ENCODE measurements at regions not wholly inside any gene's neighbourhood (a gene's known extent, or its start where the extent isn't known, plus 50 kb on each side); places are given as distances from the start of the nearest gene placed in this dataset.
A peak's percentile ranks its signal among the peaks of the same experiment; 100 is the strongest.

DNA sequence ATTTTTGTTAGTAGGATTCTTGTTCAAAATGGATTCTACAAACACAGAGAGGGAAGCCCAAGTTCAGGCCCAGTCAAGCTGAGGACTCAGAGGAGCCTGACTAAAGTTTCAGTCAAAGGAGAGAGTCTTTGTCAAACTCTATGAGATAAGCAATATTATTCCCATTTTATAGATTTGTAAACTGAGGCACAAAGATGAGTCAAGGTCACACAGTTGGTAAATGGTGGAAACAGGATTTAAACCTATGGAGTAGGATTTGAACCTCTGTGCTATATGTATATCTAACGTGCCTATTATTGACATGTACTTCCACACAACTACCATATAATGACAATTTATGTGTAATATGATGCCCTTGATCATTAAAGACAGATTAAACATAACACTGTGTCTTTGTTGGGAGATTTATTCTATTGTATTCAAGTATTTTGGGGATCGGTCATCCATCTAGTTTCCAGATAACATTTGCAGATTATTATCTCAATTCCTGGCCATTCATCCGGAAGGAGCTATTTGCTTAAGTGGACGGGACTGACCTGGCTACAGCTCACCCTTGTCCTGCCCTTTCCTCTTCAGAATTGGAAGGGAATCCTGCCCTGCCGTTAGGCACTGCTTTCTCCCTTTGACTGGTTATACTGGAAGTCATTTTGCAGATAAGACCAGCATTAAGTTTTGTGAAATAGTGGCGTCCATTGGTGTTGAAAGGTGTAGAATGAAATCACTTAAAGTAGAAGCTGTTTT, 86.1 kb upstream of the LMO4 start:
- TF ChIP-seq, protein P1, sequence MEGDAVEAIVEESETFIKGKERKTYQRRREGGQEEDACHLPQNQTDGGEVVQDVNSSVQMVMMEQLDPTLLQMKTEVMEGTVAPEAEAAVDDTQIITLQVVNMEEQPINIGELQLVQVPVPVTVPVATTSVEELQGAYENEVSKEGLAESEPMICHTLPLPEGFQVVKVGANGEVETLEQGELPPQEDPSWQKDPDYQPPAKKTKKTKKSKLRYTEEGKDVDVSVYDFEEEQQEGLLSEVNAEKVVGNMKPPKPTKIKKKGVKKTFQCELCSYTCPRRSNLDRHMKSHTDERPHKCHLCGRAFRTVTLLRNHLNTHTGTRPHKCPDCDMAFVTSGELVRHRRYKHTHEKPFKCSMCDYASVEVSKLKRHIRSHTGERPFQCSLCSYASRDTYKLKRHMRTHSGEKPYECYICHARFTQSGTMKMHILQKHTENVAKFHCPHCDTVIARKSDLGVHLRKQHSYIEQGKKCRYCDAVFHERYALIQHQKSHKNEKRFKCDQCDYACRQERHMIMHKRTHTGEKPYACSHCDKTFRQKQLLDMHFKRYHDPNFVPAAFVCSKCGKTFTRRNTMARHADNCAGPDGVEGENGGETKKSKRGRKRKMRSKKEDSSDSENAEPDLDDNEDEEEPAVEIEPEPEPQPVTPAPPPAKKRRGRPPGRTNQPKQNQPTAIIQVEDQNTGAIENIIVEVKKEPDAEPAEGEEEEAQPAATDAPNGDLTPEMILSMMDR (IDR thresholded peaks at IDR 0.05; ENCODE audit: extremely low read depth, low read depth, low read length): no peak
- Histone ChIP-seq H3K4me2 (ENCODE audit: insufficient read depth, low read length) (no peak overlapping the region), H3K27me3 (ENCODE audit: insufficient read depth, low read length) (no peaks in the 10 kb centered on the region)

DNA sequence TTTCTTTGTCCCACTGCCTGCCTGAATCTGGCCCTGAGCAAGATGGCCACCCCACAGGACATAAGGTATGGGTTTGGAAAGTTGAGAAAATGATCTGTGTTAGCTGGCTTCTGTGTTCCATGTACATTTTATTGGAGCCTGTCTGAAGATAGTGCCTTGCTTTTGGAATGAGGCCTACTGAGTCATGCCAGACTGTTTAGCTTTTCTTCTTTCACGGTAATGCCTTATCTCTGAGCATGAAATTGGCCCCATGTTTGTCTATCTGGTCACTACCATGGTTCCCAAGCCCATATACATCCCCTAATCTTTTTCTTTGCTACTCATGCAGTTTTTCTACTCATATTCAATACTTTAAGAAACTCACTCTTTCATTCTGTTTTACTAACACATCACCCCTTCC, 85.1 kb upstream of the LMO4 start:
- TF ChIP-seq, protein P1 (IDR thresholded peaks at IDR 0.05; ENCODE audit: extremely low read depth, low read depth, low read length): no peak
- peak overlapping the region; percentile 76 for H2AFZ ChIP-seq (ENCODE audit: low read length)
- peak overlapping the region; percentile 38 for H3K27ac ChIP-seq (ENCODE audit: low read depth, low read length)
- peaks cover 5% of the 10 kb centered on the region for H3K4me1 ChIP-seq (ENCODE audit: insufficient read depth, low read length)
- peak; percentile 38 for DNase-seq (ENCODE audit: insufficient read length, low spot score, missing footprints)
- H4K20me1 ChIP-seq (ENCODE audit: insufficient read depth, low read length): no peaks in the 10 kb centered on the region
- H3K27me3 ChIP-seq (ENCODE audit: insufficient read depth, low read length): no peaks in the 10 kb centered on the region
- no peaks in the 10 kb centered on the region for H3K9me3 ChIP-seq (ENCODE audit: low read depth, low read length)
- no peak overlapping the region for H3K4me2 ChIP-seq (ENCODE audit: insufficient read depth, low read length)
- H3K36me3 ChIP-seq (ENCODE audit: insufficient read depth, low read length): no peaks in the 10 kb centered on the region
- no peak overlapping the region for H3K4me3 ChIP-seq (ENCODE audit: insufficient read depth, low read length)
- H3K79me2 ChIP-seq (ENCODE audit: insufficient read depth, low read length): no peaks in the 10 kb centered on the region

More for the DNA sequence above, 86.1 kb upstream of the LMO4 start:
- H2AFZ ChIP-seq (ENCODE audit: low read length): no peak overlapping the region
- no peak for DNase-seq (ENCODE audit: insufficient read length, low spot score, missing footprints)
- H3K79me2 ChIP-seq (ENCODE audit: insufficient read depth, low read length): no peaks in the 10 kb centered on the region
- no peaks in the 10 kb centered on the region for H3K9me3 ChIP-seq (ENCODE audit: low read depth, low read length)
- no peak overlapping the region for H3K27ac ChIP-seq (ENCODE audit: low read depth, low read length)
- H3K4me3 ChIP-seq (ENCODE audit: insufficient read depth, low read length): no peak overlapping the region
- H3K36me3 ChIP-seq (ENCODE audit: insufficient read depth, low read length): no peaks in the 10 kb centered on the region
- peaks cover 5% of the 10 kb centered on the region for H3K4me1 ChIP-seq (ENCODE audit: insufficient read depth, low read length)
- no peaks in the 10 kb centered on the region for H4K20me1 ChIP-seq (ENCODE audit: insufficient read depth, low read length)

DNA sequence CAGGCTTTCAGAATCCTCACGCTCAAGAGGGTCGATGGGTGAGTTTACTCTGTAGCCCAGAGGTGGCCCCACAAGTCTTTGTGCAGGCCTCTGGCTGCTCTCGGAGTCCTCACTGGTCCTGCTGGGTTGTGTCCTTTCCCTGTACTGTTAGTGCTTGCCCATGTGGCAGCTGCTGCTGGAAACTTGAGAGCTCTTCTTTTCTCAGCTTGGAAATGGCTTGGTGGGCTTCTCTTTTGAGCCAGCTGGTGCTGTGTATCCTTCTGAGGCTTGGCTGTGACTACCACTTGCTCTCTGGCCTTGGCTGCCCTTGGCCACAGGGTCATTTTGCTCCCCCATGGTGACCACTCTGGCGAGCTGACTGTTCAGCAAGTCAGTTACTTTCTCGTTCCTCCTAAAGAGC, 82.2 kb upstream of the LMO4 start:
- H3K9me3 ChIP-seq (ENCODE audit: low read depth, low read length): no peaks in the 10 kb centered on the region
- H2AFZ ChIP-seq (ENCODE audit: low read length): peak overlapping the region; percentile 72
- H4K20me1 ChIP-seq (ENCODE audit: insufficient read depth, low read length): no peaks in the 10 kb centered on the region
- H3K4me1 ChIP-seq (ENCODE audit: insufficient read depth, low read length): peaks cover 5% of the 10 kb centered on the region
- no peaks in the 10 kb centered on the region for H3K36me3 ChIP-seq (ENCODE audit: insufficient read depth, low read length)
- no peak for DNase-seq (ENCODE audit: insufficient read length, low spot score, missing footprints)
- no peak overlapping the region for H3K4me3 ChIP-seq (ENCODE audit: insufficient read depth, low read length)
- no peak overlapping the region for H3K4me2 ChIP-seq (ENCODE audit: insufficient read depth, low read length)
- H3K27me3 ChIP-seq (ENCODE audit: insufficient read depth, low read length): no peaks in the 10 kb centered on the region
- TF ChIP-seq, protein P1 (IDR thresholded peaks at IDR 0.05; ENCODE audit: extremely low read depth, low read depth, low read length): no peak
- no peak overlapping the region for H3K27ac ChIP-seq (ENCODE audit: low read depth, low read length)
- H3K79me2 ChIP-seq (ENCODE audit: insufficient read depth, low read length): no peaks in the 10 kb centered on the region

DNA sequence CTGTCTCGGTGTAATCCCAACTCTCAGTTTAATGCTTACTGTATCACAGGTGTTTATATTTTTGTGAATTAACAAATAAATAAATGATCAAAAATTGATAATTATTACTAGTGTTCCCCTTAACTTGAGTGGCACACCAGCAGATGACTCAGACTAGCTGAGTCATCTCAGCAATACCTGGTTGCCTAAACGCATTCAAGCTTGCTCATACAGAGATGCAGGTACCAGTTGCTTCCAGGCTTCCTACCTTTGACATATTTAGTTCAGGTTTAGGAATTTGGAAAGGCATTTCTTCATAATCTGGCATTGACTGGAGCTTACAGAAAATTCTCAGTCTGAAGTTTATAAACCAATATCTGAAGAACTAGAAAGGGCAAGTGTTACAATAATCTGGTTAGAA, 78.9 kb upstream of the LMO4 start:
- Histone ChIP-seq H3K9me3 (ENCODE audit: low read depth, low read length) (no peaks in the 10 kb centered on the region), H3K79me2 (ENCODE audit: insufficient read depth, low read length) (no peaks in the 10 kb centered on the region), H3K27me3 (ENCODE audit: insufficient read depth, low read length) (no peaks in the 10 kb centered on the region), H3K4me1 (ENCODE audit: insufficient read depth, low read length) (no peaks in the 10 kb centered on the region), H3K4me2 (ENCODE audit: insufficient read depth, low read length) (no peak overlapping the region), H4K20me1 (ENCODE audit: insufficient read depth, low read length) (no peaks in the 10 kb centered on the region), H3K36me3 (ENCODE audit: insufficient read depth, low read length) (no peaks in the 10 kb centered on the region), H3K27ac (ENCODE audit: low read depth, low read length) (no peak overlapping the region), H3K4me3 (ENCODE audit: insufficient read depth, low read length) (no peak overlapping the region), H2AFZ (ENCODE audit: low read length) (no peak overlapping the region)
- TF ChIP-seq, protein P1 (IDR thresholded peaks at IDR 0.05; ENCODE audit: extremely low read depth, low read depth, low read length): no peak
- DNase-seq (ENCODE audit: insufficient read length, low spot score, missing footprints): no peak
